Activated naive CD4-positive, alpha-beta T cell treated with anti-CD3 and anti-CD28 coated beads for 36 hours (primary cell): ENCODE measurements at regions not wholly inside any gene's neighbourhood (a gene's known extent, or its start where the extent isn't known, plus 50 kb on each side); places are given as distances from the start of the nearest gene placed in this dataset.

Source experiments
- CTCF ChIA-PET: fragments of 350-600 bp; sonication (Branson Sonifier 250); formaldehyde crosslinking; loops from one replicate; lab custom pipeline; 2021; ENCODE audit warnings: antibody characterized with exemption; lab: Charles Lee
- DNase-seq: peaks from one replicate; pipeline ENCODE4 v3.0.0-alpha.2; 2020
- H3K27ac Mint-ChIP-seq: one replicate; pipeline ENCODE4 v1.8.0; 2021; ENCODE audit warnings: mild to moderate bottlenecking, mixed read lengths
- H3K27me3 Mint-ChIP-seq: one replicate; pipeline ENCODE4 v1.8.0; 2021; ENCODE audit warnings: low read depth, mixed read lengths
- H3K36me3 Mint-ChIP-seq: one replicate; pipeline ENCODE4 v1.8.0; 2021; ENCODE audit warnings: low read depth, mixed read lengths
- H3K4me1 Mint-ChIP-seq: one replicate; pipeline ENCODE4 v1.8.0; 2021; ENCODE audit warnings: low read depth, mixed read lengths
- H3K4me3 Mint-ChIP-seq: one replicate; pipeline ENCODE4 v1.8.0; 2021; ENCODE audit warnings: mild to moderate bottlenecking, moderate library complexity, mixed read lengths
- H3K9me3 Mint-ChIP-seq: one replicate; pipeline ENCODE4 v1.8.0; 2021; ENCODE audit warnings: mixed read lengths
- intact Hi-C: fragments of 100-400 bp; cut with micrococcal nuclease; formaldehyde crosslinking; loops from one replicate; pipeline ENCODE4 v1.15.1; 2023

- Mint-ChIP-seq H3K36me3 (no peaks in the 10 kb centered on the region), H3K9me3 (no peaks in the 10 kb centered on the region), H3K27me3 (no peaks in the 10 kb centered on the region), H3K4me1 (no peaks in the 10 kb centered on the region), H3K27ac (no peak overlapping the region), H3K4me3 (no peak overlapping the region)
- no peak for DNase-seq
- intact Hi-C loops, result no loop called here
- CTCF ChIA-PET, result no interaction called here
Observed at GRCh38 chr4:181693517-181693916, 549.7 kb upstream of the TENM3 start.

GRCh38 chr4:181698221-181698620 lies 545.0 kb upstream of the TENM3 start:
- Mint-ChIP-seq H3K4me3 (no peak overlapping the region), H3K36me3 (no peaks in the 10 kb centered on the region), H3K4me1 (no peaks in the 10 kb centered on the region), H3K9me3 (no peaks in the 10 kb centered on the region), H3K27me3 (no peaks in the 10 kb centered on the region), H3K27ac (no peak overlapping the region)
- intact Hi-C loops, result no loop called here
- CTCF ChIA-PET, result no interaction called here
- no peak for DNase-seq

GRCh38 chr4:181701214-181701613 lies 542.0 kb upstream of the TENM3 start:
- Mint-ChIP-seq H3K36me3 (no peaks in the 10 kb centered on the region), H3K9me3 (no peaks in the 10 kb centered on the region), H3K27ac (no peak overlapping the region), H3K4me3 (no peak overlapping the region), H3K27me3 (no peaks in the 10 kb centered on the region), H3K4me1 (no peaks in the 10 kb centered on the region)
- no peak for DNase-seq
- intact Hi-C loops, result no loop called here
- CTCF ChIA-PET, result no interaction called here

DNA sequence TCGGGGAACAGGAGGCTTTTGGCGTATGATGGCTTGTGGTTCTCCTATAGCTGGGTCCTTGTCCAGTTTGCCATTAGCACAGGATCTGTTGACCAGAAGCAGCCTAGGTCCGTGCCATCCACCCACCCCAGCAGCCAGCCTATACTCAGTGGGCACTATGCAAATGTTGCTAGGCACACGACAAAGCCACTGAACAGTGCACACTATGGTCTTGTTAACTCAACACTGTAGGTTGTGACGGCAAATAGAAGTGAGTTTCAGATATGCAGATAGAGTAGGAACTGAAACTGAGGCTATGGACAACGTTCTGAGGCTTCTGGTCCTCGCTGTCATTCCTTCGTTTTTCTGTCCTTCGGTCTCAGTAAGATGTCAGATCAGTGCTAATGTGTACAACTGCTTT lies 541.3 kb upstream of the TENM3 start:
- no peak overlapping the region for H3K27ac Mint-ChIP-seq
- DNase-seq, result no peak
- intact Hi-C loops, result no loop called here
- H3K4me3 Mint-ChIP-seq, result no peak overlapping the region
- H3K9me3 Mint-ChIP-seq, result no peaks in the 10 kb centered on the region
- no peaks in the 10 kb centered on the region for H3K27me3 Mint-ChIP-seq
- H3K36me3 Mint-ChIP-seq, result no peaks in the 10 kb centered on the region
- no peaks in the 10 kb centered on the region for H3K4me1 Mint-ChIP-seq
- CTCF ChIA-PET, result no interaction called here

DNA sequence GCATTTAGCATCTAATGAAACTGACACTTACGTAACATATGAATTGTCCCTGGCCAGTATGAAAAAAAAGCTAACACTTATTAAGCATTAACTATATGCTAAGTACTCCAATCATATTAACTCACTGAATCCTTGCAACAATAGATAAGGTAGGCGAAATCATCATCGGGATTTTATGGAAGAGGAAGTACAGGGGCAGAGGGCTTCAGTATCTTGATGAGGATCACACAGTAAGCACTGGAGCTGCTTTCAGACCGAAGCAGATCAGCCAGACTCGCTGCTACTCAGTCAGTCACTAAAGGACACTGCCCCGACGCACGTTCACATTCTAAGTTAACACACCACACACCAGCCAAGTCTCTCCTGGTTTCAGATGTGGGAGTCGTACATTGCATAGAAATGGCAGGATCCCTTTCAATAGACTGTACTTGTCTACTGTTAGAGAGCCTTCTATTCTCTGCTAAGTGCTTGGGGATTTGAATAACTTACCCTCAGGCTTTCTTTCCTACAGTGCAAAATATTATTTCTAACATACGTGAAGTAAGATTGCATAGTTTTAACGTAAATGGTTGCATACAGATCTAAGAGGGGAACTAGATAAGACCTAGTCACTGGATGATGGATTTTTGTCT lies 540.2 kb upstream of the TENM3 start:
- Mint-ChIP-seq H3K4me1 (no peaks in the 10 kb centered on the region), H3K36me3 (no peaks in the 10 kb centered on the region), H3K4me3 (no peak overlapping the region), H3K27ac (no peak overlapping the region), H3K27me3 (no peaks in the 10 kb centered on the region), H3K9me3 (no peaks in the 10 kb centered on the region)
- DNase-seq, result no peak
- CTCF ChIA-PET, result no interaction called here
- intact Hi-C loops, result no loop called here

DNA sequence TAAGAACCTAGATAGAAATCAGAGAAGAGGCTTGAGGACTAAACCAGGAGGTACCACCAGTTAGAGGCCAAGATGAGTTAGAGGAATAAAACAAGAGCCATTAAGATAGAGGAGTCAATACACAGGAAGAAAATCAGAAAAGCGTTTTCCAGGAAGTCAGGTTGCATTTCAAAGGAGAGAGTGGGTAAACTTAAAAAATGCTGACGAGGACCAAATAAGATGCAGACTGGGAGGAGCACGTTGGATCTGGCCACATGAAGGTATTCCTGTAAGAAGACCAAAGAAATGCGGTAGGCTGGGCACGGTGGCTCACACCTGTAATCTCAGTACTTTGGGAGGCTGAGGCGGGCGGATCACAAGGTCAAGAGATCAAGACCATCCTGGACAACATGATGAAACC lies 533.1 kb upstream of the TENM3 start:
- Mint-ChIP-seq H3K4me1 (no peaks in the 10 kb centered on the region), H3K9me3 (peaks cover 9% of the 10 kb centered on the region), H3K4me3 (no peak overlapping the region), H3K27ac (no peak overlapping the region), H3K27me3 (no peaks in the 10 kb centered on the region), H3K36me3 (no peaks in the 10 kb centered on the region)
- DNase-seq, result no peak
- intact Hi-C loops, result no loop called here
- CTCF ChIA-PET, result no interaction called here

DNA sequence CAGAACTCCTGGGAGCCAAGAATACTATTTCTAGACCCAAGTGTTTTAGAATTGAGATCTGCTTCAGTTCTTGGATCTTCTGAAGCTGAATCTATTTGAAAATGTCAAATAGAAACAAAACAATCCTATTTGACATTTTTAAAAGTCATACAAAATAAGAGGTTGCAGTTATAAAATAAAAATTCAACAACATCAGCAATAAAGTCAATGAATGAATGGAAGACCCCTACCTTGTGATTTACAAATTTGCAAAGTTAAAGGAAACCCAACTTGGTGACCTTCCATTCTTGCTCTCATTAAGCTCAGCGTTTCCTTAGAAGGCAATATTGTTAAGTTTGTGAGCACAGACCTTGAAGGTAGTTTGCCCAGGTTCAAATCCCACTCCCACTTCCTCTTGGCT lies 531.8 kb upstream of the TENM3 start:
- CTCF ChIA-PET, result no interaction called here
- no peak for DNase-seq
- H3K9me3 Mint-ChIP-seq, result peaks cover 9% of the 10 kb centered on the region
- H3K4me1 Mint-ChIP-seq, result no peaks in the 10 kb centered on the region
- H3K36me3 Mint-ChIP-seq, result no peaks in the 10 kb centered on the region
- no peak overlapping the region for H3K27ac Mint-ChIP-seq
- intact Hi-C loops, result no loop called here
- no peak overlapping the region for H3K4me3 Mint-ChIP-seq
- no peaks in the 10 kb centered on the region for H3K27me3 Mint-ChIP-seq

GRCh38 chr4:181728305-181728966 lies 514.8 kb upstream of the TENM3 start:
- CTCF ChIA-PET, result no interaction called here
- H3K27me3 Mint-ChIP-seq, result no peaks in the 10 kb centered on the region
- intact Hi-C loops, result no loop called here
- peaks cover 5% of the 10 kb centered on the region for H3K9me3 Mint-ChIP-seq
- H3K4me1 Mint-ChIP-seq, result no peaks in the 10 kb centered on the region
- DNase-seq, result no peak
- no peaks in the 10 kb centered on the region for H3K36me3 Mint-ChIP-seq
- H3K4me3 Mint-ChIP-seq, result no peak overlapping the region
- H3K27ac Mint-ChIP-seq, result no peak overlapping the region

GRCh38 chr4:181731900-181732299 lies 511.3 kb upstream of the TENM3 start:
- Mint-ChIP-seq H3K4me1 (no peaks in the 10 kb centered on the region), H3K27ac (no peak overlapping the region), H3K9me3 (peaks cover 3% of the 10 kb centered on the region), H3K4me3 (no peak overlapping the region), H3K27me3 (no peaks in the 10 kb centered on the region), H3K36me3 (no peaks in the 10 kb centered on the region)
- intact Hi-C loops, result no loop called here
- CTCF ChIA-PET, result no interaction called here
- no peak for DNase-seq

- no peaks in the 10 kb centered on the region for H3K9me3 Mint-ChIP-seq
- no peaks in the 10 kb centered on the region for H3K27me3 Mint-ChIP-seq
- no peak for DNase-seq
- CTCF ChIA-PET, result no interaction called here
- no peak overlapping the region for H3K4me3 Mint-ChIP-seq
- H3K27ac Mint-ChIP-seq, result no peak overlapping the region
- no peaks in the 10 kb centered on the region for H3K4me1 Mint-ChIP-seq
- intact Hi-C loops, result no loop called here
- no peaks in the 10 kb centered on the region for H3K36me3 Mint-ChIP-seq
Observed at GRCh38 chr4:181737744-181738143, 505.5 kb upstream of the TENM3 start.

GRCh38 chr4:181739031-181739430 lies 504.2 kb upstream of the TENM3 start:
- Mint-ChIP-seq H3K9me3 (no peaks in the 10 kb centered on the region), H3K4me3 (no peak overlapping the region), H3K4me1 (no peaks in the 10 kb centered on the region), H3K27me3 (no peaks in the 10 kb centered on the region), H3K36me3 (no peaks in the 10 kb centered on the region), H3K27ac (no peak overlapping the region)
- CTCF ChIA-PET, result no interaction called here
- intact Hi-C loops, result no loop called here
- DNase-seq, result no peak

GRCh38 chr4:181741513-181741912 lies 501.7 kb upstream of the TENM3 start:
- intact Hi-C loops, result no loop called here

GRCh38 chr4:181745933-181746625 lies 497.1 kb upstream of the TENM3 start:
- Mint-ChIP-seq H3K36me3 (no peaks in the 10 kb centered on the region), H3K27me3 (no peaks in the 10 kb centered on the region), H3K4me3 (no peak overlapping the region), H3K9me3 (no peaks in the 10 kb centered on the region), H3K27ac (no peak overlapping the region), H3K4me1 (no peaks in the 10 kb centered on the region)
- CTCF ChIA-PET, result no interaction called here
- intact Hi-C loops, result no loop called here
- DNase-seq, result no peak

More at GRCh38 chr4:181741513-181741912, 501.7 kb upstream of the TENM3 start:
- Mint-ChIP-seq H3K4me3 (no peak overlapping the region), H3K4me1 (no peaks in the 10 kb centered on the region), H3K9me3 (no peaks in the 10 kb centered on the region), H3K27me3 (no peaks in the 10 kb centered on the region), H3K27ac (no peak overlapping the region), H3K36me3 (no peaks in the 10 kb centered on the region)
- CTCF ChIA-PET, result interaction anchor here (0.6 kb wide), 1 partner anchor 802 kb away, joined by 3 read pairs; no protein-coding TSS in a partner anchor
- no peak for DNase-seq
